Heart right ventricle (tissue), 16 donors: ENCODE measurements at regions not wholly inside any gene's neighbourhood (a gene's known extent, or its start where the extent isn't known, plus 50 kb on each side); places are given as distances from the start of the nearest gene placed in this dataset.
"Not testable (repeated sequence)": the region's sequence is repeated elsewhere in the genome, so short reads cannot be mapped to it uniquely, and the experiment has no call there.

Source experiments
- ATAC-seq, 8 donors: fragments of 200-7000 bp; cut with Tn5 transposase; one replicate each; pipeline ENCODE4 v1.9.1; 2020; ENCODE audit warnings: mild to moderate bottlenecking in 8 of 8, moderate library complexity in 8 of 8, moderate number of reproducible peaks in 1 of 8
- DNase-seq, 2 donors: peaks; one replicate each; pipeline ENCODE4 v3.0.0-alpha.2; 2020
- H3K27ac ChIP-seq, 10 donors: fragments of 200-600 bp; sonication (generic) in 2 of 10; one replicate each; pipeline versions ENCODE4 v1.5.0 to v1.8.0; 2020 to 2022; ENCODE audit warnings: mild to moderate bottlenecking in 3 of 10
- H3K27me3 ChIP-seq, 7 donors: fragments of 200-600 bp; one replicate each; pipeline ENCODE4 v1.8.0; 2021 to 2022; ENCODE audit warnings: mild to moderate bottlenecking in 2 of 7
- H3K36me3 ChIP-seq, 9 donors: fragments of 200-600 bp; sonication (generic) in 1 of 9; one replicate each; pipeline versions ENCODE4 v1.5.0 to v1.8.0; 2020 to 2022; ENCODE audit warnings: mild to moderate bottlenecking in 2 of 9
- H3K4me1 ChIP-seq, 9 donors: fragments of 200-600 bp; sonication (generic) in 1 of 9; one replicate each; pipeline versions ENCODE4 v1.5.0 to v1.8.0; 2020 to 2022; ENCODE audit warnings: mild to moderate bottlenecking in 4 of 9
- H3K4me3 ChIP-seq, 10 donors: fragments of 200-600 bp; sonication (generic) in 2 of 10; one replicate each; pipeline versions ENCODE4 v1.5.0 to v1.8.0; 2020 to 2022; ENCODE audit warnings: mild to moderate bottlenecking in 7 of 10, moderate library complexity in 2 of 10
- H3K9me3 ChIP-seq, 11 donors: fragments of 200-600 bp in 10 of 11; sonication (generic) in 2 of 11; one replicate each; pipeline versions ENCODE4 v1.5.0 to v1.8.0; 2013 to 2022; ENCODE audit warnings: mild to moderate bottlenecking in 2 of 11, control low read depth in 1 of 11, moderate library complexity in 1 of 11
- WGBS, 2 donors: extraction: QIAGEN DNeasy Blood & Tissue Kit; methylation state at CpG; one replicate each; pipeline ENCODE4 v1.1.7; 2013; ENCODE audit warnings: inconsistent platforms in 1 of 2; 5-methylcytosine and 5-hydroxymethylcytosine counted together
- intact Hi-C, 10 donors: fragments of 100-400 bp; cut with DNase I; formaldehyde crosslinking; loops; one replicate each; pipeline versions ENCODE4 v1.11.1 to v1.14.2; 2022
- TF ChIP-seq, protein P1 (sequence below), 9 donors: fragments of 200-600 bp; sonication (generic) in 2 of 9; IDR thresholded peaks; one replicate each; pipeline versions ENCODE4 v1.5.0 to v1.8.0; 2021 to 2022; ENCODE audit warnings: antibody characterized with exemption in 9 of 9, mild to moderate bottlenecking in 5 of 9, moderate library complexity in 1 of 9
- donor health status: Arrhythmogenic right ventricular cardiomyopathy.
- donor health status: ischemic (EF 13 %, LVEDD 7.1; RV severe dilation, severe dysfunction).
- donor health status: healthy with polysubstance abuse.
- donor health status: DM: no; HTN: yes; CAD: no.
- donor health status: DM: no; HTN: no; CAD: no.
- donor health status: ischemic (EF 25% LVEDD 6.9; RV normal size, moderate dysfunction).
- donor health status: ischemic (EF 25% LVEDD 5.7; RV mildly dilated, moderate dysfunction).
- donor health status: healthy.
- donor health status: DM: yes; HTN: yes; CAD: no.
- donor health status: Ischemic cardiomyopathy.
- donor health status: ischemic (EF 35%, LVEDD 5.7; RV mildly dilated, moderate dysfunction).
- donor health status: nonischemic (EF 11% LVEDD 7.7; RV severe dilation, severe dysfunction).
- donor health status: DM: yes; HTN: yes; CAD: no.
- donor health status: PGD.
- donor health status: ischemic (EF 29% LVEDD 5.4; RV normal size, mild dysfunction).
- donor health status: nonischemic (EF 23%, LVEDD 6.1; RV moderate dilation, normal function).

DNA sequence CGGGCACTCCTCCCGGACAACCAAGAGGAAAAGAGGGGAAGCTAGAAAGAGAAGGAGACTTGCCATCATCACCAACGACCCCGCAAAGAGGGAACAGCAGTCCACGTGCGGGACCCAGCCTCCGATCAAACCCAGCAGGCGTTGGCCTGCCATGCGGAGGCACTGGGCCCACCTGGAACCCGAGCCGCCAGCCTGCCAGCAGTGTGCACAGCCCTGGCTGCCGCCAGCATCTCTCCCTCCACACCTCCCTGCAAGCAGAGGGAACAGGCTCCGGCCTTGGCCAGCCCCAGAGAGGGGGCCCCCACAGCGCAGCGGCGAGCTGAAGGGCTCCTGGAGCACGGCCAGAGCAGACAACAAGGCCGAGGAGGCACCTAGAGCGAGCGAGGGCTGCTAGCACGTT lies 1244.7 kb upstream of the B3GALT2 start:
- intact Hi-C loops: no loop called here
- H3K27me3 ChIP-seq: no peaks in the 10 kb centered on the region
- TF ChIP-seq, protein P1, sequence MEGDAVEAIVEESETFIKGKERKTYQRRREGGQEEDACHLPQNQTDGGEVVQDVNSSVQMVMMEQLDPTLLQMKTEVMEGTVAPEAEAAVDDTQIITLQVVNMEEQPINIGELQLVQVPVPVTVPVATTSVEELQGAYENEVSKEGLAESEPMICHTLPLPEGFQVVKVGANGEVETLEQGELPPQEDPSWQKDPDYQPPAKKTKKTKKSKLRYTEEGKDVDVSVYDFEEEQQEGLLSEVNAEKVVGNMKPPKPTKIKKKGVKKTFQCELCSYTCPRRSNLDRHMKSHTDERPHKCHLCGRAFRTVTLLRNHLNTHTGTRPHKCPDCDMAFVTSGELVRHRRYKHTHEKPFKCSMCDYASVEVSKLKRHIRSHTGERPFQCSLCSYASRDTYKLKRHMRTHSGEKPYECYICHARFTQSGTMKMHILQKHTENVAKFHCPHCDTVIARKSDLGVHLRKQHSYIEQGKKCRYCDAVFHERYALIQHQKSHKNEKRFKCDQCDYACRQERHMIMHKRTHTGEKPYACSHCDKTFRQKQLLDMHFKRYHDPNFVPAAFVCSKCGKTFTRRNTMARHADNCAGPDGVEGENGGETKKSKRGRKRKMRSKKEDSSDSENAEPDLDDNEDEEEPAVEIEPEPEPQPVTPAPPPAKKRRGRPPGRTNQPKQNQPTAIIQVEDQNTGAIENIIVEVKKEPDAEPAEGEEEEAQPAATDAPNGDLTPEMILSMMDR (IDR thresholded peaks at IDR 0.05): no peak
- ATAC-seq: peak in 1 of 8 donors; percentile 30
- no peak for DNase-seq
- H3K4me1 ChIP-seq: no peaks in the 10 kb centered on the region
- 91 to 94% methylated on average over 21 of the region's 21 CpGs for WGBS, 2 donors
- H3K9me3 ChIP-seq: peaks cover 0 to 9% (median 0%) of the 10 kb centered on the region in 11 donors
- no peak overlapping the region for H3K27ac ChIP-seq
- no peaks in the 10 kb centered on the region for H3K36me3 ChIP-seq
- H3K4me3 ChIP-seq: no peak overlapping the region

DNA sequence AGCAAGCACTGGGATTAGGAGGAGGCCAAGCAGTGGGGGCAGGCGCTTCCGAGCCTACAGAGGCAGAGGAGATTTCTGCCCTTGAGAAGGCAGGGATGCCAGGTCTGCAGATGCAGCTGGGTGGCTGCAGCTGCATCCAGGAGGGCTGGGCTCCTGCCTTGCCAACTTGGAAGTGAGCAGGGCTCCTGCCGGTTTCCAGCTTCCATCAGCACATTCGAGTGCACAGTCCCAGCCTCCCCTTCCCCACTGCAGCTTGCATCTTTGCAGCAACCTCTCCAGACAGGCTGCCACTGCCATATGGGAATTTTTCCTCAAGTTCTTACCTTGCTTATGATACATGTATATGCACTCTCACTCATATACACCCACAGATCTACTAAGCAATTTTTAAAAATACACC lies 1234.3 kb upstream of the B3GALT2 start:
- TF ChIP-seq, protein P1 (IDR thresholded peaks at IDR 0.05): no peak
- WGBS, 2 donors: 71 to 91% methylated on average over 4 of the region's 4 CpGs
- no peak for DNase-seq
- ATAC-seq: no peak
- H3K4me3 ChIP-seq: no peak overlapping the region
- H3K4me1 ChIP-seq: no peaks in the 10 kb centered on the region
- H3K9me3 ChIP-seq: peaks cover 0 to 29% (median 7%) of the 10 kb centered on the region in 11 donors
- no peak overlapping the region for H3K27ac ChIP-seq
- no peaks in the 10 kb centered on the region for H3K36me3 ChIP-seq
- H3K27me3 ChIP-seq: no peaks in the 10 kb centered on the region
- intact Hi-C loops: no loop called here

DNA sequence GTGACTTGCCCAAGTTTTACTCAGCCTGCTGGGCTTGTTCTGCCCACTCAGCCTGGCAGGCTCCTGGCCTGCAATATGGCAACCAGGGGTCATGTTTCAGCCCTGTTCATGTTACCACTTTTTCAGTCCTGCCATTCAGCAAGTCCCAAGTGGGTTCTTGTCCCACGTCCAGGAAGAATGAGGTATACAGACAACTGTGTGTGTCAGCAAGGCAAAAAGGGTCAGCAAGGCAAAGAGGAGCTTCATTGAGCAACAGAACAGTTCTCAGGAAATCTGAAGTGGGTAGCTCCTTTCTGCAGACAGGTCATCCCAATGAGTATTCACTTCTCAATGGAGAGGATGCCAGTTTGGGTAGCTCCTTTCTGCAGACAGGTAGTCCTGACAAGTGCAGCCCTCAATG lies 1233.3 kb upstream of the B3GALT2 start:
- no peak for DNase-seq
- Histone ChIP-seq H3K36me3 (no peaks in the 10 kb centered on the region), H3K27me3 (no peaks in the 10 kb centered on the region), H3K4me1 (no peaks in the 10 kb centered on the region), H3K9me3 (peaks cover 0 to 39% (median 7%) of the 10 kb centered on the region in 11 donors), H3K4me3 (no peak overlapping the region), H3K27ac (no peak overlapping the region)
- ATAC-seq: no peak
- TF ChIP-seq, protein P1 (IDR thresholded peaks at IDR 0.05): no peak
- intact Hi-C loops: no loop called here
- 48 to 60% methylated on average over 1 of the region's 1 CpG for WGBS, 2 donors

DNA sequence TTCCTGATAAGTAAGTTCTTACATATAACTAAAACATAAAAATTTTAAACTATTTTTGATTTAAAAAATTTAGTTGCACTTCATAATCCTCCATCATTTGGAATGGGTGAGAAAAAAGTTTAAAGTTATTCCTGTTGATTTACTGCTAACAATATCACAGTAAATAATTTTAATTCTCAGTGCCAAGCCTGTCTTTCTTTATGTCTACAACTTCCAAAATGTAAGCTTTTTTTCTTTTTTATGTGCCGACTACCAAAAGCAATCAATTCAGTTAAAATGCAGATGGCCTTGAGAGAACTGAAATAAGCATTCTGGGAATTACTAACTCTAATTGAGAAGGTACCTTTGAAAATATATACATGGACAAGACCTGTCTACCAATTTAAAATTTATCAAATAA lies 1224.3 kb upstream of the B3GALT2 start:
- no peaks in the 10 kb centered on the region for H3K4me1 ChIP-seq
- peaks cover 0 to 28% (median 0%) of the 10 kb centered on the region in 11 donors for H3K9me3 ChIP-seq
- H3K27me3 ChIP-seq: no peaks in the 10 kb centered on the region
- ATAC-seq (no peak), DNase-seq (no peak)
- no peaks in the 10 kb centered on the region for H3K36me3 ChIP-seq
- no peak overlapping the region for H3K27ac ChIP-seq
- no peak overlapping the region for H3K4me3 ChIP-seq
- TF ChIP-seq, protein P1 (IDR thresholded peaks at IDR 0.05): no peak
- WGBS, 2 donors: 82 to 92% methylated on average over 1 of the region's 1 CpG
- intact Hi-C loops: no loop called here

DNA sequence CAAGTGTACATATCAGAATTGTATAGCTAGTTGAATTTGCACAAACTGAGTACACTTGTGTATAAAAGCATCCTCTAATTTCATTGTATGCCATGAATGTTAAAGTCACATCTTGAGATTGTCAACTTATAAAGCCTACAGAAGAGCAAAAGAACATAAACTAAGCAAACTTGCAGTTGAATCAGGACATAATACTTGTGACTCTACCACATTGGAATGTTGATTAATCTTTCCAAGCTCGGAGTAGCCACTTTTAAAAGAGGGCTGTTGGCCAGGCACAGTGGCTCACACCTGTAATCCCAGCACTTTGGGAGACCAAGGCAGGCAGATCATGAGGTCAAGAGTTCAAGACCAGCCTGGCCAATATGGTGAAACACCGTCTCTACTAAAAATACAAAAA lies 1220.8 kb upstream of the B3GALT2 start:
- WGBS, 2 donors: 55 to 56% methylated on average over 2 of the region's 2 CpGs
- H3K4me1 ChIP-seq, ATAC-seq, H3K27ac ChIP-seq, H3K4me3 ChIP-seq, H3K36me3 ChIP-seq, intact Hi-C loops, DNase-seq, H3K27me3 ChIP-seq: not testable (repeated sequence)
- peaks cover 0 to 12% (median 0%) of the 10 kb centered on the region in 11 donors for H3K9me3 ChIP-seq
